Central memory CD8-positive, alpha-beta T cell (primary cell): ENCODE measurements at regions not wholly inside any gene's neighbourhood (a gene's known extent, or its start where the extent isn't known, plus 50 kb on each side); places are given as distances from the start of the nearest gene placed in this dataset.

Experiments used
- ATAC-seq: fragments of 150-1000 bp; cut with Tn5 transposase; replicated peaks from 2 replicates; pipeline ENCODE4 v1.10.0; 2022; ENCODE audit warnings: mild to moderate bottlenecking, moderate FRiP score, moderate number of reproducible peaks; ENCODE audit not compliant: poor library complexity, severe bottlenecking; ENCODE audit errors: extremely low read depth
- DNase-seq, 2 donors: peaks; one replicate each; pipeline ENCODE4 v3.0.0; 2021; ENCODE audit warnings: low spot score in 2 of 2
- H3K27ac Mint-ChIP-seq: one replicate; pipeline ENCODE4 v1.8.0; 2022; ENCODE audit warnings: low read depth, mild to moderate bottlenecking, moderate library complexity, mixed read lengths
- H3K27me3 Mint-ChIP-seq: one replicate; pipeline ENCODE4 v1.8.0; 2022; ENCODE audit warnings: mixed read lengths
- H3K36me3 Mint-ChIP-seq: one replicate; pipeline ENCODE4 v1.8.0; 2022; ENCODE audit warnings: mild to moderate bottlenecking, moderate library complexity, mixed read lengths; ENCODE audit not compliant: insufficient read depth
- H3K4me1 Mint-ChIP-seq: one replicate; pipeline ENCODE4 v1.8.0; 2022; ENCODE audit warnings: mixed read lengths
- H3K4me3 Mint-ChIP-seq: one replicate; pipeline ENCODE4 v1.8.0; 2022; ENCODE audit warnings: mild to moderate bottlenecking, moderate library complexity, mixed read lengths
- H3K9me3 Mint-ChIP-seq: one replicate; pipeline ENCODE4 v1.8.0; 2022; ENCODE audit warnings: mixed read lengths

DNA sequence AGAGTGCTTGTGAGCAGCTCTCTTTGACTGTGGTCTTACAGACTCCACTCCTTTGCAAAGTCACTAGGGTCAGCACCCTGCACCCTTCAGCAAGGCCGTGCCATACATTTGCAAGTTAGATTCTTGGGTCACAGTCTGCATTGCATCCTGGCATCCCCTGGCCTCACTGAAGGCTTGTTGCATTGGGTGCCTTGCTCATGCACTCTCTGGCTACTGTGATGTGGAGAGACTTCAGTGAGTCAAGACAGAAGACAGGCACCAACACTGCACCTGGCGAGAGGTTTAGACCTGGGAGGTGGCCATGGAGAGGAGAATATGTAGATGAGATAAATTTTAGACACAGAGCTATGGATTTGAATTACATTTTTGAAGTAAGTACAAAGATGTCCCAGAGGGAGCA is 146.4 kb upstream of the COPS8 start:
- Mint-ChIP-seq H3K36me3 (no peaks in the 10 kb centered on the region), H3K27me3 (peaks cover 41% of the 10 kb centered on the region), H3K4me3 (no peak overlapping the region), H3K27ac (no peak overlapping the region), H3K9me3 (no peaks in the 10 kb centered on the region), H3K4me1 (no peaks in the 10 kb centered on the region)
- DNase-seq (no peak), ATAC-seq (no peak)

- Mint-ChIP-seq H3K27me3 (peaks cover 42% of the 10 kb centered on the region), H3K9me3 (no peaks in the 10 kb centered on the region), H3K36me3 (no peaks in the 10 kb centered on the region), H3K4me1 (no peaks in the 10 kb centered on the region), H3K27ac (no peak overlapping the region), H3K4me3 (no peak overlapping the region)
- no peak for ATAC-seq
- no peak for DNase-seq
These were observed 145.9 kb upstream of the COPS8 start for GRCh38 chr2:236939721-236940231.

DNA sequence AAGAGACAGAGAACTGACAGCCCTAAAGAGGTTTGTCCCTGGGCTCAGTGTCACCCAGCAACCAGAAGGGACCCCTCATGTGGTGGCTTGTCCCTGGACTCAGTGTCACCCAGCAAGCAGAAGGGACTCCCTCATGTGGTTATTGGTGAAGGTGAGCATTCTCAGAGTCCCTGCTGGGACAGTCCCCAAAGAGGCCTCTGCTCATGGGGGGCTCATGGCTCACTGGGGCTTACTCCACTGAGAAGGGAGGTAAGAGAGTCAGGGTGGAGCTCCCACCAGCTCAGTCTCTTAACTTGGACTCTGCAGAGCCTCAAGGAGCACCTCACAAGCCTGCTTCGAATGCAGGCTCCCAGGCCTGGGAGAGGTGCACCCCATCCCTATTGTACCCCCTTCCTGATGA is 145.2 kb upstream of the COPS8 start:
- H3K9me3 Mint-ChIP-seq, result no peaks in the 10 kb centered on the region
- H3K4me1 Mint-ChIP-seq, result no peaks in the 10 kb centered on the region
- no peak overlapping the region for H3K27ac Mint-ChIP-seq
- no peak overlapping the region for H3K4me3 Mint-ChIP-seq
- peaks cover 35% of the 10 kb centered on the region for H3K27me3 Mint-ChIP-seq
- DNase-seq (no peak), ATAC-seq (no peak)
- H3K36me3 Mint-ChIP-seq, result no peaks in the 10 kb centered on the region

DNA sequence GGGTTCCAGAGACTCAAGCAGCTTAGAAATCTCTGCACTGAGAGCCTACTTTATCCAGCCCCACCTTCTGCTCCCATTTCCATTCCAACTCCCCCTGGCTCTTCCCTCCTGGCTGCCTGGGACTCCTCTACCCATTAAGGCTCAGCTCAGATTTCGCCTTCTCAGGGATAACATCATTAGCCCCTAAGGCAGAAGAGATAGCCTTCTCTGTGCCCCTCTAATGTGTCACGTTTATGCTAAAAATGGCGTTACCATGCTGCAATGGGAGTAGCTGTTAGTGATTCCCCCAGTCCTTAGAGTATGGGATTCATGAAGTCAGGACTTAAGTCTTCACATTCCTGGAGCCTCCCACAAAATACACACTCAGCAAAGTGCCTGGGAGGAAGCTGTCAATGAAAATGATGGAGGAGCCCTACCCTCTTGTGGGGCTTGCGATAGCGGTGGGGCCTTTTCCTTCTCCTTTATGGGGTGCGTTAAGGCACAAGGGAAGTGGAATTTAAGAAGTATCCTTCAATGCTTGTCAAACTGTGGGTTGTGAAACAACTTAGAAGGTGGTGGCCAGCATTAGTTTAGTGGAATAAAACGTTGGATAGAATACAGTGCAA is 144.7 kb upstream of the COPS8 start:
- Mint-ChIP-seq H3K27me3 (peaks cover 32% of the 10 kb centered on the region), H3K36me3 (no peaks in the 10 kb centered on the region), H3K4me1 (no peaks in the 10 kb centered on the region), H3K9me3 (no peaks in the 10 kb centered on the region), H3K4me3 (no peak overlapping the region), H3K27ac (no peak overlapping the region)
- no peak for ATAC-seq
- DNase-seq, result no peak

DNA sequence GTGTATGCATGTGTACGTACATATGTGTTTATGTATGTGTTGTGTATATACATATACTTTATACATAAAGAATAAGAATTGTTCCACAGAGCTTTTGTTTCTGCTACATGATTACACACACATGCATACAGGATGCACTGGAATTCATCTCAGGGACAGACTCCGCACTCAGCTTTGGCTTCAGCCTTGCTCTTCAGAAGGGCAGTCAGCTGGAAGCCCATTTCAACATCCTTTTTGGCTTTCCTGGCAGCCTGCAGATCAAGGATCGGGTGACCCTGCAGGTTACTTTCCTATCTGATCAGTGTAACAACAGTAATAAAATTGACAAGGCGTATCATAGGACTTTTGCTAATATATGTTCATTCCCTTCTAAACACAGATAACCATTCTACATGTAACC is 144.1 kb upstream of the COPS8 start:
- H3K27ac Mint-ChIP-seq, result no peak overlapping the region
- H3K4me3 Mint-ChIP-seq, result no peak overlapping the region
- no peaks in the 10 kb centered on the region for H3K4me1 Mint-ChIP-seq
- H3K27me3 Mint-ChIP-seq, result peaks cover 36% of the 10 kb centered on the region
- H3K9me3 Mint-ChIP-seq, result no peaks in the 10 kb centered on the region
- no peaks in the 10 kb centered on the region for H3K36me3 Mint-ChIP-seq
- no peak for DNase-seq
- no peak for ATAC-seq

DNA sequence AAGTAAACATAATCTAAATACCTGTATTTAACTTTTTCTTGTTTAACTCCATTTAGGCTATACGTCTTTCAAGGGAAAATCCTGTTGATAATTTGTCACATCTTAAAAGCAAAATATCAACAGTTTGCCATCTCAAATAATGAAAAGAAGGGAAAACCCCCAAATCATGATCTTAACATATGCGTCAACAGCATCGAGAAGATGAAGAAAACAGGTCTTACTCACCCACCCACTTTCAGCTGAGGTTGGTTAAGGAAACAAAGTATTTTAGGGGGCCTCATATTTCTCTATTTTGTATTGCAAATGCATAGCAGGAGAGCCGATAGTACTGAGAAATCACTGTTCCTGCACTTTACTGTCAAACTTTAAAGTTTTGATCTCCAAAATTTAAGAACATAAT is 143.1 kb upstream of the COPS8 start:
- Mint-ChIP-seq H3K27me3 (peaks cover 41% of the 10 kb centered on the region), H3K27ac (no peak overlapping the region), H3K9me3 (no peaks in the 10 kb centered on the region), H3K36me3 (no peaks in the 10 kb centered on the region), H3K4me3 (no peak overlapping the region), H3K4me1 (no peaks in the 10 kb centered on the region)
- DNase-seq, result no peak
- ATAC-seq, result no peak

GRCh38 chr2:236943068-236943467 is 142.6 kb upstream of the COPS8 start:
- no peak for ATAC-seq
- no peaks in the 10 kb centered on the region for H3K4me1 Mint-ChIP-seq
- H3K27ac Mint-ChIP-seq, result peak overlapping the region; percentile 60
- H3K36me3 Mint-ChIP-seq, result no peaks in the 10 kb centered on the region
- H3K9me3 Mint-ChIP-seq, result no peaks in the 10 kb centered on the region
- H3K4me3 Mint-ChIP-seq, result no peak overlapping the region
- no peak for DNase-seq
- peaks cover 41% of the 10 kb centered on the region for H3K27me3 Mint-ChIP-seq

- H3K36me3 Mint-ChIP-seq, result no peaks in the 10 kb centered on the region
- H3K4me1 Mint-ChIP-seq, result no peaks in the 10 kb centered on the region
- H3K9me3 Mint-ChIP-seq, result no peaks in the 10 kb centered on the region
- peak in 1 of 2 donors; percentile 4 for DNase-seq
- H3K27me3 Mint-ChIP-seq, result peaks cover 41% of the 10 kb centered on the region
- ATAC-seq, result no peak
- H3K4me3 Mint-ChIP-seq, result no peak overlapping the region
- H3K27ac Mint-ChIP-seq, result peak overlapping the region; percentile 60
These were observed 141.7 kb upstream of the COPS8 start for GRCh38 chr2:236943841-236944513.

- no peak overlapping the region for H3K4me3 Mint-ChIP-seq
- no peak overlapping the region for H3K27ac Mint-ChIP-seq
- H3K4me1 Mint-ChIP-seq, result no peaks in the 10 kb centered on the region
- peaks cover 47% of the 10 kb centered on the region for H3K27me3 Mint-ChIP-seq
- no peak for ATAC-seq
- H3K9me3 Mint-ChIP-seq, result no peaks in the 10 kb centered on the region
- H3K36me3 Mint-ChIP-seq, result no peaks in the 10 kb centered on the region
- DNase-seq, result peak in 1 of 2 donors; percentile 2
These were observed 141.1 kb upstream of the COPS8 start for GRCh38 chr2:236944561-236944960.

GRCh38 chr2:236945431-236946016 is 140.2 kb upstream of the COPS8 start:
- H3K27ac Mint-ChIP-seq, result no peak overlapping the region
- DNase-seq (no peak), ATAC-seq (no peak)
- no peaks in the 10 kb centered on the region for H3K36me3 Mint-ChIP-seq
- H3K27me3 Mint-ChIP-seq, result peaks cover 43% of the 10 kb centered on the region
- no peak overlapping the region for H3K4me3 Mint-ChIP-seq
- H3K4me1 Mint-ChIP-seq, result no peaks in the 10 kb centered on the region
- H3K9me3 Mint-ChIP-seq, result no peaks in the 10 kb centered on the region

GRCh38 chr2:236946871-236947270 is 138.8 kb upstream of the COPS8 start:
- Mint-ChIP-seq H3K27me3 (peaks cover 35% of the 10 kb centered on the region), H3K27ac (no peak overlapping the region), H3K9me3 (peaks cover 3% of the 10 kb centered on the region), H3K36me3 (no peaks in the 10 kb centered on the region), H3K4me3 (no peak overlapping the region), H3K4me1 (no peaks in the 10 kb centered on the region)
- no peak for ATAC-seq
- DNase-seq, result peak in 1 of 2 donors; percentile 2

DNA sequence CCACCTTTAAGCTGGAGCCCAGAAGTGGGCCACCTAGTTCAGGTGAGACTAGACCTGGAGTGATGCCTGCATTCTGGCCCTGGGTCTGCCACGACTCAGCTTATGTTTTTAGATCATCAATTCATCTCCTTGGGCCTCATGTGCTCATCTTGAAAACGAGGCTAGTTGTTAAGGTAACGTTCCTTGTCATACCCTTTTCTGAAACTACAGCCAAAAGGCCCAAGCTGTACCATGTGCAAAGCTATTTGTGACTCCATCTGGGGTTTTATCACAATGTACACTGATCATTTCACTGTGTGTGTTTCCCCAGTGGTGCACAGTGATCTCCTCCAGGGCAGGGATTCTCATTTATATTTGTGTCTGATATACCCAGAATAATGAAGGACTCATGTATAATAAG is 138.4 kb upstream of the COPS8 start:
- H3K27ac Mint-ChIP-seq, result no peak overlapping the region
- ATAC-seq (no peak), DNase-seq (peak in 1 of 2 donors; percentile 4)
- H3K9me3 Mint-ChIP-seq, result peaks cover 6% of the 10 kb centered on the region
- H3K4me1 Mint-ChIP-seq, result no peaks in the 10 kb centered on the region
- no peak overlapping the region for H3K4me3 Mint-ChIP-seq
- H3K27me3 Mint-ChIP-seq, result peaks cover 40% of the 10 kb centered on the region
- no peaks in the 10 kb centered on the region for H3K36me3 Mint-ChIP-seq

- Mint-ChIP-seq H3K9me3 (peaks cover 6% of the 10 kb centered on the region), H3K27me3 (peaks cover 44% of the 10 kb centered on the region), H3K4me3 (no peak overlapping the region), H3K27ac (no peak overlapping the region), H3K36me3 (no peaks in the 10 kb centered on the region), H3K4me1 (no peaks in the 10 kb centered on the region)
- peak in 1 of 2 donors; percentile 1 for DNase-seq
- no peak for ATAC-seq
These were observed 137.8 kb upstream of the COPS8 start for GRCh38 chr2:236947896-236948295.
